HG03066 (cell line): ENCODE measurements at regions not wholly inside any gene's neighbourhood (a gene's known extent, or its start where the extent isn't known, plus 50 kb on each side); places are given as distances from the start of the nearest gene placed in this dataset.
"Not testable (repeated sequence)": the region's sequence is repeated elsewhere in the genome, so short reads cannot be mapped to it uniquely, and the experiment has no call there.

Source experiments
- ATAC-seq: cut with Tn5 transposase; IDR thresholded peaks from one replicate; pipeline ENCODE4 v1.9.1; 2021; ENCODE audit warnings: low read depth; ENCODE audit not compliant: unreplicated experiment

GRCh38 chr18:33826151-33826550, 248.1 kb downstream of the ASXL3 start:
- no peak for ATAC-seq

- no peak for ATAC-seq
Observed at GRCh38 chr18:33821503-33821902, 243.5 kb downstream of the ASXL3 start.

- no peak for ATAC-seq
Observed at GRCh38 chr18:33820517-33821371, 242.7 kb downstream of the ASXL3 start.

GRCh38 chr18:33819692-33820343, 241.8 kb downstream of the ASXL3 start:
- ATAC-seq, result not testable (repeated sequence)

GRCh38 chr18:33818145-33818544, 240.1 kb downstream of the ASXL3 start:
- no peak for ATAC-seq

- no peak for ATAC-seq
Observed at GRCh38 chr18:33817096-33817495, 239.1 kb downstream of the ASXL3 start.

- ATAC-seq, result no peak
Observed at GRCh38 chr18:33814546-33814945, 236.5 kb downstream of the ASXL3 start.

- ATAC-seq, result no peak
Observed at GRCh38 chr18:33812186-33812585, 234.2 kb downstream of the ASXL3 start.

GRCh38 chr18:33805592-33805991, 227.6 kb downstream of the ASXL3 start:
- ATAC-seq, result no peak

GRCh38 chr18:33804258-33804657, 226.2 kb downstream of the ASXL3 start:
- ATAC-seq, result no peak

- no peak for ATAC-seq
Observed at GRCh38 chr18:33803636-33804035, 225.6 kb downstream of the ASXL3 start.

- ATAC-seq, result no peak
Observed at GRCh38 chr18:33802955-33803354, 224.9 kb downstream of the ASXL3 start.
